ENCODE measurements at regions not wholly inside any gene's neighbourhood (a gene's known extent, or its start where the extent isn't known, plus 50 kb on each side); places are given as distances from the start of the nearest gene placed in this dataset.
A peak's percentile ranks its signal among the peaks of the same experiment; 100 is the strongest.
"Not testable (repeated sequence)": the region's sequence is repeated elsewhere in the genome, so short reads cannot be mapped to it uniquely, and the experiment has no call there.

DNA sequence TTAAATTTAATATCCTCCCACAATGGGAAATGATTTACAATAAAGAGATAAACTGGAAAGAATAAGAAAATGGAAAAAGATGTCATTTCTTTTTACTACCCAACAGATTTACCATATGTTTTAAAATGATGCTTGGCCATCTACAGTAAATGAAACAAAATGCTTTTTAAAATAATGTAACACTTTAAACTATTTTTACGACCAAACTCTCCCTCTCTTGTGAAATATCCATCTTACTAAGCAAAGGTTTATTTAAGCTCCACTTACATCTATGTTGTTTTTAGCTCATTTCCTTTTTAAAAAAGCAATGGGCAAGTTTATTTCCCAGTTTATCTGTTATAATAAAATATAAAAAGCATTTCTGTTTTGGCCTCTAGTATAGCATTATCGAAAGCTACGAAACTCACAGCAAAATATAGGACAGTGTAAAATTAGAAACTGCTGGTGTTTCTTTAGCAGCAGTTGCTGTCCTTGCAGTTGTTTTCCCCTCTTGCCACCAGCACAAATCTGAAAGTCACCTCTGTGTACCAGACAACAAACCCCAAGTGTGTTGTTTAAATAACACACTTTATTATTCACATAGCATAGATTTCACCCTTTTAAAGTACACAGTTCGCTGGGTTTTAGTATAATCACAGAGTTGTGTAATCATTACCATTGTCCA, 195.1 kb downstream of the CDRT15L2 start:
- DNase-seq, result peak; percentile 26

DNA sequence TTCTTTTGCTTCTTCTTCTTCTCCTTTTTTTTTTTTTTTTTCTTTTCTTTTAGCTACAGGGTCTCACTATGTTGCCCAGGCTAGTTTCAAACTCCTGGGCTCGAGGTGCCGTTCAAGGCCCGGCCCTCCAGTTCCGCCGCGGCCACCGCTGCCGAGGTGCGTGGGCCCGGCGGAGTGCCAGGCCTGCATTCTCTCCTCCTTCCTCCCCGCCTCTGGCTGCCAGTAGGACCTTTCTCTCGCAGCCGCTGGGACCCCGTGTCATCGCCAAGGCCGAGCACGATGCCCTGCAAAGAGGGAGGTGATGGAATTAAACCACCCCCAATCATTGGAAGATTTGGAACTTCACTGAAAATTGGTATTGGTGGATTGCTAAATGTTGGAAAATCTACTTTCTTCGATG, 195.8 kb downstream of the CDRT15L2 start:
- DNase-seq, result no peak

DNA sequence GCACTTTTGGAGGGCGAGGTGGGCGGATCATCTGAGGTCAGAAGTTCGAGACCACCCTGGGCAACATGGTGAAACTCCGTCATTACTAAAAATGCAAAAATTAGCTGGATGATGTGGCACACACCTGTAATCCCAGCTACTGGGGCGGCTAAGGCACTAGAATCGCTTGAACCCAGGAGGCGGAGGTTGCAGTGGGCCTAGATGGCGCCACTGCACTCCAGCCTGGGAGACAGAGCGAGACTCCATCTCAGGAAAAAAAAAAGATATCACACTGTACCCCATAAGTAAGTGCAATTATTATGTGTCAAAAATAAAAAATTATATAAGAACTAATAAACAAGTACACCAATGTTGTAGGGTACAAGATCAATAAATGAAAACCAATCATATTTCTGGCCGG, 200.0 kb downstream of the CDRT15L2 start:
- DNase-seq, result no peak

DNA sequence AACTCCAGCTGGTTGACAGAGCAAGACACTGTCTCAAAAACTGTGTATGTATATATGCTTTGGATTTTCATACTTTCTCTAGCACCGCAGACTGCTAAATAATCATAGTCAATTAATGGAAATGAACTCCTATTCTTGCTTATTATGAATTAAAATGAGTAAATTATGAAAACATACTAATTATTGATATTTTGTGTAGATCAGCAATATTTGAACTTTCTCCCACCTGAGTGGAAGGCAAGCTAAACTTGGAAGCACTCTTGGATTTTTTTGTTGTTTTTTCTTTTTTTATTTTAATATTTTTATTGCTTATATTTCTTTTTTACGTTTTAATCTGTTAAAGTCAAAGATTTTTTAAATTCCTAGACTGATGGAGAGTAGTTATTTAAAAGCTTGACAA, 201.7 kb downstream of the CDRT15L2 start:
- DNase-seq, result no peak

DNA sequence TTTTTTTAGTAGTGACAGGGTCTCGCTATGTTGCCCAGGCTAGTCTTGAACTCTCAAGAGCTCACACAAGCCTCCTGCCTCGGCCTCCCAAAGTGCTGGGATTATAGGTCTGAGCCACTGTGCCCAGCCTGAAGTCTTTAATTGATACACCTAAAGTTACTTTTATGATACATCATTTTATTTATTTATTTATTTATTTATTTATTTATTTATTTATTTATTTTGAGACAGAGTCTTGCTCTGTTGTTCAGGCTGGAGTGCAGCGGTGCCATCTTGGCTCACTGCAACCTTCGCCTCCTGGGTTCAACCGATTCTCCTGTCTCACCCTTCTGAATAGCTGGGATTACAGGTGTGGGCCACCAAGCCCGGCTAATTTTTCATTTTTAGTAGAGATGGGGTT, 202.3 kb downstream of the CDRT15L2 start:
- DNase-seq, result not testable (repeated sequence)

DNA sequence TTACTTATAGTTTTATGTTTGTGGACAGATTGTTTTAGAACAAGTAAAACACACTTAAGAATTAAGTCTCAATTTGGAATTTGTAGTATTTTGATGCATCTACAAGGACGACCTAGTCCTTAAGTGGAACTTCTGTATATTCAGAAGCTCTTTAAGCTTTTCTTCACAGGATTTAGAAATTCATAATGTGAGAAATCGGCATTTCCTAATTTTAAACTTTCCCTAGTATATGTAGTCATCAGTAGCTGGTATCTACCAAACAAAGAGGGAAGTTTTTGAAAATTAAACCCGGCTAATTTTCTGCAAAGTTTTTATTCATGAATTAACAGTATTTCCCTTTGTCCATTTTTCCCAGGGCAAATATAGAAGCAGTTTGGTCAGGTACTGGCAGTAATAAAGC, 203.6 kb downstream of the CDRT15L2 start:
- DNase-seq, result no peak

DNA sequence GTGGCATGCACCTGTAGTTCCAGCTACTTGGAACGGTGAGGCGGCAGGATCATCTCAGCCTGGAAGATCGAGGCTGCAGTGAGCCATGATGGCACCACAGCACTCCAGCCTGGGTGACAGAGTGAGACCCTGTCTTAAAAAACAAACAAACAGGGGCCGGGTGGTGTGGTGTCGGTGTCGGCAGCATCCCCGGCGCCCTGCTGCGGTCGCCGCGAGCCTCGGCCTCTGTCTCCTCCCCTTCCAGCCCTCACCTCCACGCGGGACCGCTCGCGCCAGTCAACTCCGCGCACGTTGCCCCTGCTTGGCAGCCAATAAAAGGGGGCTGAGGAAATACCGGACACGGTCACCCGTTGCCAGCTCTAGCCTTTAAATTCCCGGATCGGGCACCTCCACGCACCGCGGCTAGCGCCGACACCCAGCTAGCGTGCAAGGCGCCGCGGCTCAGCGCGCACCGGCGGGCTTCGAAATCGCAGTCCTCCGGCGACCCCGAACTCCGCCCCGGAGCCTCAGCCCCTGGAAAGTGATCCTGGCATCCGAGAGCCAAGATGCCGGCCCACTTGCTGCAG, 204.7 kb downstream of the CDRT15L2 start:
- no peak for DNase-seq

DNA sequence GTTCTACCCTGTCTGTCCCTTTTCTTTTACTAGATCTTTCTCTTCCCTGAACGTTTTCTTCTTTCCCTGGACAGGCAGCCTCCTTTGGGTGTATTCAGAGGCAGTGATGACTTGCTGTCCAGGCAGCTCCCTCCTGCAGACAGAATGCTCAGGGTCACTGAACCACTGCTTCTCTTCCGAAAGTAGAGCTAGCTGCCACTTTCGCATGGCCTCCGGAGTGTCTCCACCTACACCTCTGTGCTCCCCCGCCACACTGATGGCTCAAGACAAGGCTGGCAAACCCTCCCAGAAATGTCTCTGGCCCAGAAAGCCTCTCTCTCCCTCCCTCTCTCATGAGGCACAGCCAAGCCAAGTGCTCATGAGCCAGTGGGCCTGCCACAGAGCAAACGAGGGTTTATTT, 207.8 kb downstream of the CDRT15L2 start:
- DNase-seq, result no peak

DNA sequence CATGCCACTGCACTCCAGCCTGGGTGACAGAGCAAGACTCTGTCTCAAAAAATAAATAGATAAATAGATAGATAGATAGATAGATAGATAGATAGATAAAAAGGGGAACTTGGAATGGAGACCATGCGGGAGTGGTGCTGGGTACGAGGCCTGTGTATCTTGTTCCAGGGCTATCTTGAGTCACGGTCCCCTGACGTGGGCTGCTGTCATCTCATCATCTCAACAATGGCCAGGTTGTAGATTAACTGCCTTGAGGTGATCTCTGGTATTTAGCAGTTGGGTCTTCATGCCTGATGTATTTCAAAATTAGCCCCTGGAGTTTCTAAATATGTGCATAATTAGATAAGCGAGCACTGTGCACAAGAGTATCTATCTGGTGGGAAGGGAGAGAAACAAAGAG, 212.1 kb downstream of the CDRT15L2 start:
- no peak for DNase-seq

DNA sequence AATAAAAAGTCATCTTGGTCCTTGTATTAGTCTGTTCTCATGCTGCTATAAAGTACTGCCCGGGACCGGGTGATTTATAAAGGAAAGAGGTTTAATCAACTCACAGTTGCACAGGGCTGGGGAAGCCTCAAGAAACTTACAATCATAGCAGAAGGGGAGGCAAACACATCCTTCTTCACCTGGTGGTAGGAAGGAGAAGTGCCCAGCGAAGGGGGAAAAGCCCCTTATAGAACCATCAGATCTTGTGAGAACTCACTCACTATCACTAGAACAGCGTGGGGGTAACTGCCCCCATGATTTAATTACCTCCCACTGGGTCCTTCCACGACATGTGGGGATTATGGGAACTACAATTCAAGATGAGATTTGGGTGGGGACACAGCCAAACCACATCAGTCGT, 215.0 kb downstream of the CDRT15L2 start:
- not testable (repeated sequence) for DNase-seq

DNA sequence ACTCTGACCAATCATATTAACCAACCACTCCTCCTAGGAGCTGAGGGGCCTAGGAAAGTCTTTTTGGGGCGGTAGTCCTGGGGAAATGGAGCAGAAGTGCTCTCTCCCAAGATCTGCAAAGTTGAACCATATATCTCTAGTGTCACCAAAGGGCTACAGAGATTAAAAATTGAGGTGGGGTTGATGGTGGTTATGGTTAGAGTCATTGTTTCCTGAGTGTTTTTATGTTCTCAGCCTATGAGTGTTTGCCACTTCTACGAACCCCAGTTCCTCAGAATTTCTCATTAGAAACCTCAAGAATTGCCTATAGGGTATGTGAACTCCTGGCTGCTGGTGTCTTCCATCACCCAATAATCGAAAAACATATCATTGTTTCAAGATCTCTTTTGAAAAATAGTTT, 217.8 kb downstream of the CDRT15L2 start:
- DNase-seq, result no peak

DNA sequence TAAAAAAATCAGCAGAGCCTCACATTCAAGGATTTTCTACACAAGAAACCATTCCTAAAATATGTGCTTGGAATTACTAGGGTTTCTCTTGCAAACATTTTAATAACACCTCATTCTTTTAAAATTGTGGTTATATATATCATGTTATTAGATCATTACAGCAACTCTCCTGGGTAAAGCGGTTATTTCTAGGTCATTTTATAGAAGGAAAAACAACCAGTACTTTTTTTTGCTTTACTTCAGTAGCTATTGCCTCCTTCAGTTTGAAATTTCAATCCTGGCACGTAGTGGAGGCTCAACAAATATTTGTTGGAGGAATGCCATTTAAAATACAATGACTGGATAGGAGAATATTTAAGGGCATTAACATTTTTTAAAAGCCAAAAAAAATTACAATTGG, 220.6 kb downstream of the CDRT15L2 start:
- no peak for DNase-seq

DNA sequence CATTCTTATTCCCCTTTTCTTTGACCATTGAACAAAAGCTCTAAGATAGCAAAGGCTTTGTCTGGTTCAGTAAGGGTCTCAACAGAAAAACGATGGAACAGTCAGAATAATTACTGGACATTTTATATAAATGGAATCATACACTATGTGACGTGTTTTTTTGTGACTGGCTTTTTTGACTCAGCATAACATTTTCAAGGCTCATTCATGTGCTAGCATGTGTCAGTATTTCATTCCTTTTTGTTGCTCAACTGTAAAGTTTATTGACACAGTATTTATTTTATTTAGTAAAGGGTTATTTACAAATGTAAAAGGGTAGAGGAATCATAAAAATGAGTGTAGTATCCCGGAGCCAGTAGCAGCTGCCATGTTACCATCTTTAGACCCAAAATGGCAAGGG, 226.2 kb downstream of the CDRT15L2 start:
- DNase-seq, result no peak

DNA sequence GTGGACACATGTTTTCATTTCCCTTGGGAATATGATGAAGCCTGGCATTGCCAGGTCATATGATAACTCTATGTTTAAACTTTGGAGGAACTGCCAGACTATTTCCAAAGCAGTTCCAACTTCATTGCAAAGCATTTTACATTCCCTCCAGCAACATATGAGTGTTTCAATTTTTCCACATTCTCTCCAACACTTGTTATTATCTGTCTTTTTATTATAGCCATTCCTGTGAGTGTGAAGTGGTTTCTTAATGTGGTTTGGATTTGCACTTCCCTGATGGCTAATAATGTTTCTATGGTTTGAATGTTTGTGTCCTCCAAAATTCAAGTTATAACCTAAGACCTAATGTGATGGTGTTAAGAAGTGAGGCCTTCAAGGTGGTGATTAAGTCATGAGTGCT, 228.0 kb downstream of the CDRT15L2 start:
- not testable (repeated sequence) for DNase-seq

DNA sequence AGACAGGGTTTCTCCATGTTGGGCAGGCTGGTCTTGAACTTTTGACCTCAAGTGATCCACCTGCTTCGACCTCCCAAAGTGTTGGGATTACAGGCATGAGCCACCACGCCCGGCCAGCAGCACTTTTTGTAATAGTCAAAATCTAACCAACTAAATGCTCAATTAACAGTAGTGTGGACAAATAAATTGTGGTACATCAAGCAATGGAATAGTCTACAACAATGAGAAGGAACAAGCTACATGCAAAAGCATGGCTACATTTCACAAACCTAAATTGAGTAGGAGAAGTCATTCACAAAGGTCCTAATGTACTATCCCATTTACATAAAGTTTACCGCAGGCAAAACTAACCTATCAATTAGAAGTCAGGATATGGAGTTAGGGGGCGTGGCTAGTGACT, 227.4 kb downstream of the USP22 start:
- DNase-seq, result not testable (repeated sequence)

DNA sequence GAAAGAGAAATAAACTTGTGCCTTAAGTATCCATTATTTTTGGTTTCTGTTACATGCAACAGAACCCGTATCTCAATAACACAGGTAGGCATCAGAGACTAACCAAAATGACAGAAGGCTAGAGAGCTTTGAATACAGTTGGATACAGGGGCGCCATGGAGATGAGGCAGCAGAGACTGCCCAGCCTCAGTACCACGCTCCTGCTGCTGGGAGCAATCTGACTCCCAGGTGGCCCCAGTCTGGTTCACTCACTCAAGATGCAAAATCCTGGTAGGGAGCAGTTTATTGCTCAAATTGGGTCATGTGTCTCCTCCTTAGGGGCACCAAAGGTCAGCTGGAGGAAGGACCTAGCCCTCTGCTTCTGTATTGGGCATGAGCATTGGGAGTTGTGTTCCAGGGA, 218.9 kb downstream of the USP22 start:
- no peak for DNase-seq

DNA sequence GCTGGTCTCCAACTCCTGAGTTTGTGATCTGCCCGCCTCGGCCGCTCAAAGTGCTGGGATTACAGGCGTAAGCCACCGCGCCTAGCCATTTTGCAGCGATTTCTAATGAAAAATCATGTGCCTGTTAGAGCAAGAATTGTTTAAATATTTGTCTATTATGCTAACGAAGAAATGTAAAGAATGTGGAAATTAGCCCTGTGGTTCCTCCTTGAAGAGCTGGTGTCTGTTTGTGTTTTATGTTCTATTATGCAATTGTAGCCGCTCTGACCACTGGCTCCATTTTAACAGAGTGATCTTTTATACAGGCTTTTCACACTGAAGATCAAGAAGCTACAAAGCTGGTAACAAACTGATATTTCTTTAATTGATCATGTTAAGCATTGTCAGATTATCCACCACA, 217.3 kb downstream of the USP22 start:
- no peak for DNase-seq

DNA sequence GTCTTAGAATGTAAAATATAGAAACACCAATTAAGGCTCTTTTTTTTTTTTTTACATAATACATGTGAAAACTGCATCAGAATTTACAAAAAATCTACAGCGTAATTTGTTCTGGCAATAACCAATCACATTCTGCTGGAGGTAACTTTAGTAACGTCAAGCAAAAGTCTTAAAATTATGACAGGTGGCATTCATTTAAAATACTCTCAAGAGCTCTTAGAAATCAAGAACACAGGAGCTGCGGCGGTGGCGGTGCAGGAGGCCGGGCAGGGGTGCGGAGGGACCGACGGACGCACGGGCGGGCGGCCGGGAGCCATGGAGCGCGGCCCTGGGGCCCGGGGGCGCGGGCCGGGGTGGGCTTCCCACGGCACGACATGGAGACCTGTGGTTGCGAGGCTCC, 202.4 kb downstream of the USP22 start:
- DNase-seq, result not testable (repeated sequence)

DNA sequence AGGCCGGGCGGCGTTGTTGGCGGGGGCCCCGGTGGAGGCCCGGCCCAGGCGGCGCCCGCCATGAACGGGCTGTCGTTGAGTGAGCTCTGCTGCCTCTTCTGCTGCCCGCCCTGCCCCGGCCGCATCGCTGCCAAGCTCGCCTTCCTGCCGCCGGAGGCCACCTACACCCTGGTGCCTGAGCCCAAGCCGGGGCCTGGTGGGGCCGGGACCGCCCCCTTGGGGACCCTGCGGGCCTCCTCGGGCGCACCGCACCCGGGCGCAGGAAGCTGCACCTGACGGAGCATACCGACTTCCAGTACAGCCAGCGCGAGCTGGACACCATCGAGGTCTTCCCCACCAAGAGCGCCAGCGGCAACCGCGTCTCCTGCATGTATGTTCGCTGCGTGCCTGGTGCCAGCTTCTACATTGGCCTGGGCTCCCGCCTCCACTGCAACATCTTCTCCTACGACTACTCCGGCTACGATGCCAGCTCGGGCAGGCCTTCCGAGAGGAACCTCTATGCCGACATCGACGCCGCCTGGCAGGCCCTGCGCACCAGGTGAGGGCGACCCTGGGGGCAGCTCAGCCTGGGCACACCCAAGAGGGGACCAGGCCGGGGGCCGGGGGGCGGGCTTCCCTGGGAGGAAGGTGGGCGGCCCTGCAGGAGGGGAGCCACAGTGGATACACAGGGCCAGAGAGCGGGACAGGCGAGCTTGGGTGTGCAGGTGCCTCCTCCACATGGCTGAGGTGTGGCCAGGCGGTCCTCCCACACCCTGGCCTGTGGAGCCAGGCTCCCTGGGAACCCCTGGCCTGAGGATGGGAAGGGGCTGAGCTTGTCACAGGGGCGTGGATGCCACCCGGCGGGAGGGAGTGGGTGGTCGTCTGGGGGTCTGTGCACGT, 201.6 kb downstream of the USP22 start:
- not testable (repeated sequence) for DNase-seq

DNA sequence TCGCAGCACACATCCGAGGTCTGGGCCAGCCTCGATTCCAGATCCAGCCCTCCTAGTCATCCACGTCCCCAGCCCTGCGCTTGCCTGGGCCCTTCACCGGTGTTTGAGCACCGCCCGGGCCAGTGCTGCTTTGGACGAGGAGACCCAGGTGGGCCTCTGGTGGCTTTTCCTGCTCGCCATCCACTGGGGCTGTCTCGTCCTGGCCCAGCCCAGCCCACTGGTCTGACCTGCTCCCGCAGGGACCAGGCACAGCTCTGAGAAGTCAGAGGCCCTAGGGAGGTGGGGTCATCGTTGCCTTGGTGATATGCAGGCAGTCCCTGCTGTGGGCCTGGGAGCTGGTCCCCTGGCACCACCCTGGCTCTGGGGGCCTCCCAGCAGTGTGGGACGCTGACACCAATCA, 200.8 kb downstream of the USP22 start:
- DNase-seq, result not testable (repeated sequence)

DNA sequence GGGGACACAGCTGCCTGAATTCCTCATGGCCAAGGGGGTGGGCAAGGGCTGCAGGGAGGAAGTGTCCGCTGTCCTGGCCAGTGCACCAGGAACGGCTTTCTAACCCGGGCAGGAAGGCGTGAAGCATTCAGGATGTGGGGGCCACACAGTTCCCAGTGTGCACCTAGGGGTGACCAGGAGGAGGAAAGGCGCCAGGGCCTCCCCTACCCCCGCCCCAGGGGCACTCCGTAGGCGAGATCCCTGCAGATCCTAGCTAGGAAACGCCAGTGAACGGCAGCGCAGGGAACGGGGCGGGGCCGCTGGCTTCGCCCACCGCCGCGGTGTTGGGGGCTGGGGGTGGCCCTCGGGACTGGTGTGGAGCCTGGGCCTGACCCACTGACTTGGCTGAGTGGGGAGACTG, 199.6 kb downstream of the USP22 start:
- not testable (repeated sequence) for DNase-seq

DNA sequence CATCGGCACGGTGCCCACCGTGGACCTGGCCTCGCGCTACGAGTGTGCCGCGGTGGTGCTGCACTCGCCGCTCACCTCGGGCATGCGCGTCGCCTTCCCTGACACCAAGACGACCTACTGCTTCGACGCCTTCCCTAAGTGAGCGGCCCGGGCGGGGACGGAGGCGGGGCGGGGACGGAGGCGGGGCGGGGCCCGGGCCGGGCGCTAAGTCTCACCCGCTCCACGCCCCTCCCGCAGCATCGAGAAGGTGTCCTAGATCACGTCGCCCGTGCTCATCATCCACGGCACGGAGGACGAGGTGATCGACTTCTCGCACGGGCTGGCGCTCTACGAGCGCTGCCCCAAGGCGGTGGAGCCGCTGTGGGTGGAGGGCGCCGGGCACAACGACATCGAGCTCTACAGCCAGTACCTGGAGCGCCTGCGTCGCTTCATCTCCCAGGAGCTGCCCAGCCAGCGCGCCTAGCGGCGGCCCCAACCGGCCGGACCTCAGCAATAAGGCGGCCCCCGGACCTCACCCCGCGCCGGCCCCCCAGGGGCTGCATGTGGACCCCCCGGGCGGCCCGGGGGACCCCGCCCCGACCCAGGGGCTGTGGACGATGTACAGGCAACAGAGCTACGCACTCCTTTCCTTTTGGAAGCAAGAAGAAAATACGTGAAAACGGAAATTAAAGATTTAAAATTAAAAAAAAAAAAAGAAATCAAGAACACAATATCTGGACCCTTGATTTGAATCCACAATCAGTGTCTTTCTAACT, 198.8 kb downstream of the USP22 start:
- DNase-seq, result peak; percentile 37

DNA sequence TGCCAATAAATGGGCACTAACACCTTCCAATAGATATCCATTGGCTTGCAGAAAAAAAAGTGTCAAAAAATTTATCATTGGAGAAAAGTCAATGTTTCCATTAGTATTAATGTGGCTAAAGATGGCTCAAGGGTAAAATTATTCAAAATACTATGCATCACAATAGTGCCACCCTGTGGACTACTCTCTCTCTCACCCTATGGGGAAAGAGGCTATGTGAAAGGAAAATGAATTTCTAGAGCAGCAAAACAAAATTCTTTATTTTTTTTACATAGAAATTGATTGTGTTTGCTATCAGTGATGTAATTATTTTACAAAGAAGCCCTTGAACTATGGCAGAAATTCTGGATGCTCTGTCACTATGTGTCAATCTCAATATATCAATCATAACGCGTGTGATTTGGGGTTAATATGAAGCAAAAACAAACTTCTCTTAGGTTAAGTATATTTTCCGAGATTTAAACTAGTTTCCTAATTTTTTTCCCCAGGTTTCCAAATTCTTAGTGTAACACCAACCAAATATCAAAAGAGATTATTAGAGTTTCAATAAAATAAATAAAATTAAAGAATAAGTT, 193.9 kb downstream of the USP22 start:
- DNase-seq, result not testable (repeated sequence)
